ENCODE measurements at regions not wholly inside any gene's neighbourhood (a gene's known extent, or its start where the extent isn't known, plus 50 kb on each side); places are given as distances from the start of the nearest gene placed in this dataset.

DNA sequence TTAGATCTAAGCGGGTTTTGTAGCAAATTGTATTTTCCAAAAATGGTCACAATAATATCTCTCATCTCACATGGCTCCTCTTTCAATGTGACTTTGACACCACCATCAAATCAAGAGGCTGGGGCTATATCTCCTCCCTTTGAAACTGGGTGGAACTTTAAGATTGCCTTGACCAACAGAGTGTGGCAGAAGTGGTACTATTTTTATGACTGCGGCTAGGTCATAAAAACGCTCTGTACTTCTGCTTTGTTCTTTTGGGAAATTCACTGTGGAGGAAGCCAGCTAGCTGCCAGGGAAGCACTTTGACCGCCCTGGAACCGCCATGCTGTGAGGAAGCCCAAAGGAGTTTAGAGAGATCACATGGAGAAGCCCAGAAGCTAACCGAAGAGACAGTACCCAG, 50.7 kb upstream of the ACOT11 start:
- POLR2A ChIA-PET: interaction anchor here (0.5 kb wide), 1 partner anchor 537 kb away, joined by 4 read pairs; no protein-coding TSS in a partner anchor
- CTCF ChIA-PET (ENCODE audit: unreplicated experiment): no interaction called here

DNA sequence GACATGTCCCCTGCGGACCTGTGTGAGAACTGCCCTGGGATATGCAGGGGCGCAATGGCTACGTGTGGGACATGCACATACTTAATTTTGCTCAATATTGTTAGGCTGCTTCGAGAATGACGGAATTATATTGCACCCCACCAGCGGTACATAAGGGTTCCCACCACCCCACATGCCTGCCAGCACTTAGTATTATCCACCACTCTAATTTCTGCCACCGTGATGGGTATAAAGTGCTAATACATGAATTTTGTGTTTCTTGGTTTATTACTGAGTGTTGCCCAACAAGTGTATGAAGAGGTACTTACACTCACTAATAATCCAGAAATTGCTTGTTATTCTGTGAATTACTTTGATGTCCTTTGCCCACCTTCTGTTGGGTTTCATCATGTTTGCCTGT, 52.1 kb upstream of the ACOT11 start:
- Histone ChIP-seq H3K9me3 (ENCODE audit: low read length) (no peaks in the 10 kb centered on the region), H3K4me2 (ENCODE audit: low read length) (no peak overlapping the region), H3K4me3 (ENCODE audit: low read depth, low read length, poor library complexity, severe bottlenecking) (no peak overlapping the region), H3K4me1 (ENCODE audit: insufficient read depth, low read length, poor library complexity, severe bottlenecking) (peaks cover 16% of the 10 kb centered on the region), H3K79me2 (ENCODE audit: insufficient read depth, low read depth, low read length) (no peaks in the 10 kb centered on the region), H2AFZ (ENCODE audit: low read length) (no peak overlapping the region), H3K9me2 (ENCODE audit: insufficient read depth, low read length) (no peaks in the 10 kb centered on the region), H3K36me3 (ENCODE audit: insufficient read depth, low read length) (no peaks in the 10 kb centered on the region), H4K20me1 (ENCODE audit: insufficient read depth, low read length) (no peaks in the 10 kb centered on the region), H3K27ac (ENCODE audit: low read depth, low read length, poor library complexity, severe bottlenecking) (no peak overlapping the region)
- intact Hi-C loops (cut with micrococcal nuclease; ENCODE audit: unreplicated experiment): loop anchor here (5.0 kb wide), 1 partner anchor 316 kb away; no protein-coding TSS in a partner anchor
- CTCF ChIA-PET (ENCODE audit: unreplicated experiment): no interaction called here
- BruUV-seq (replicated peaks): no TSS peak
- POLR2A ChIA-PET: no interaction called here
- DNase-seq (ENCODE audit: low spot score): no peak
- TF ChIP-seq, protein P1, sequence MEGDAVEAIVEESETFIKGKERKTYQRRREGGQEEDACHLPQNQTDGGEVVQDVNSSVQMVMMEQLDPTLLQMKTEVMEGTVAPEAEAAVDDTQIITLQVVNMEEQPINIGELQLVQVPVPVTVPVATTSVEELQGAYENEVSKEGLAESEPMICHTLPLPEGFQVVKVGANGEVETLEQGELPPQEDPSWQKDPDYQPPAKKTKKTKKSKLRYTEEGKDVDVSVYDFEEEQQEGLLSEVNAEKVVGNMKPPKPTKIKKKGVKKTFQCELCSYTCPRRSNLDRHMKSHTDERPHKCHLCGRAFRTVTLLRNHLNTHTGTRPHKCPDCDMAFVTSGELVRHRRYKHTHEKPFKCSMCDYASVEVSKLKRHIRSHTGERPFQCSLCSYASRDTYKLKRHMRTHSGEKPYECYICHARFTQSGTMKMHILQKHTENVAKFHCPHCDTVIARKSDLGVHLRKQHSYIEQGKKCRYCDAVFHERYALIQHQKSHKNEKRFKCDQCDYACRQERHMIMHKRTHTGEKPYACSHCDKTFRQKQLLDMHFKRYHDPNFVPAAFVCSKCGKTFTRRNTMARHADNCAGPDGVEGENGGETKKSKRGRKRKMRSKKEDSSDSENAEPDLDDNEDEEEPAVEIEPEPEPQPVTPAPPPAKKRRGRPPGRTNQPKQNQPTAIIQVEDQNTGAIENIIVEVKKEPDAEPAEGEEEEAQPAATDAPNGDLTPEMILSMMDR (conservative IDR thresholded peaks at IDR 0.05; ENCODE audit: low read length): no peak
- TF ChIP-seq EZH2phosphoT487 (IDR thresholded peaks at IDR 0.05; ENCODE audit: borderline replicate concordance, low read depth, low read length): no peak

More for the DNA sequence above, 50.7 kb upstream of the ACOT11 start:
- DNase-seq (ENCODE audit: low spot score): peak; percentile 47
- BruUV-seq (replicated peaks): no TSS peak
- no peak overlapping the region for H2AFZ ChIP-seq (ENCODE audit: low read length)
- H4K20me1 ChIP-seq (ENCODE audit: insufficient read depth, low read length): no peaks in the 10 kb centered on the region
- H3K4me3 ChIP-seq (ENCODE audit: low read depth, low read length, poor library complexity, severe bottlenecking): no peak overlapping the region
- TF ChIP-seq, protein P1 (conservative IDR thresholded peaks at IDR 0.05; ENCODE audit: low read length): no peak
- TF ChIP-seq EZH2phosphoT487 (IDR thresholded peaks at IDR 0.05; ENCODE audit: borderline replicate concordance, low read depth, low read length): no peak
- H3K4me1 ChIP-seq (ENCODE audit: insufficient read depth, low read length, poor library complexity, severe bottlenecking): peaks cover 16% of the 10 kb centered on the region
- peak overlapping the region; percentile 13; the same call in 1 of the 2 replicates for H3K4me2 ChIP-seq (ENCODE audit: low read length)
- no peaks in the 10 kb centered on the region for H3K36me3 ChIP-seq (ENCODE audit: insufficient read depth, low read length)
- no peaks in the 10 kb centered on the region for H3K79me2 ChIP-seq (ENCODE audit: insufficient read depth, low read depth, low read length)
- no peaks in the 10 kb centered on the region for H3K9me2 ChIP-seq (ENCODE audit: insufficient read depth, low read length)
- intact Hi-C loops (cut with micrococcal nuclease; ENCODE audit: unreplicated experiment): loop anchor here (5.0 kb wide), 1 partner anchor 315 kb away; no protein-coding TSS in a partner anchor
- H3K27ac ChIP-seq (ENCODE audit: low read depth, low read length, poor library complexity, severe bottlenecking): no peak overlapping the region
- H3K9me3 ChIP-seq (ENCODE audit: low read length): no peaks in the 10 kb centered on the region

DNA sequence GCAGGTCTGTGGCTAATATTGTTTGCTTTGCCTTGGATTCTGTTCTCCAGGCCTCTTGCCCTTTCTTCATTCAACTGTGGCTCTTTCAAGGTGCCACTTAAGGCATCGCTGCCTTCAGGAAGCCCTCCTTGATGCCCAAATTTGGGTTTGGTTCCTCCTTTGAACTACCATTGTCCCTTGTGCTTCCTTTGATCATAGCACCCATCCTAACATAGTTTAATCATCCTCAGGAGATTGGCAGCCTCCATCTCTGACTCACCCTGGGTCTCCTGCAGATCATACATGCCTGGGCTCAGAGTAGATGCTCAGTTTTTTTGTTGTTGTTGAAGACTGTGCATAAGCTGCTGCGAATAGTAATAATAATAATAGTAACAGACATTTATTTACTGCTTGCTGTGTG, 54.4 kb upstream of the ACOT11 start:
- Histone ChIP-seq H3K79me2 (ENCODE audit: insufficient read depth, low read depth, low read length) (no peaks in the 10 kb centered on the region), H3K27ac (ENCODE audit: low read depth, low read length, poor library complexity, severe bottlenecking) (no peak overlapping the region), H3K4me1 (ENCODE audit: insufficient read depth, low read length, poor library complexity, severe bottlenecking) (peaks cover 28% of the 10 kb centered on the region), H3K4me3 (ENCODE audit: low read depth, low read length, poor library complexity, severe bottlenecking) (no peak overlapping the region), H3K9me2 (ENCODE audit: insufficient read depth, low read length) (no peaks in the 10 kb centered on the region), H3K36me3 (ENCODE audit: insufficient read depth, low read length) (no peaks in the 10 kb centered on the region), H3K9me3 (ENCODE audit: low read length) (no peaks in the 10 kb centered on the region), H4K20me1 (ENCODE audit: insufficient read depth, low read length) (no peaks in the 10 kb centered on the region), H3K4me2 (ENCODE audit: low read length) (no peak overlapping the region), H2AFZ (ENCODE audit: low read length) (no peak overlapping the region)
- intact Hi-C loops (cut with micrococcal nuclease; ENCODE audit: unreplicated experiment): no loop called here
- DNase-seq (ENCODE audit: low spot score): no peak
- TF ChIP-seq, protein P1 (conservative IDR thresholded peaks at IDR 0.05; ENCODE audit: low read length): no peak
- no peak for TF ChIP-seq EZH2phosphoT487 (IDR thresholded peaks at IDR 0.05; ENCODE audit: borderline replicate concordance, low read depth, low read length)
- no TSS peak for BruUV-seq (replicated peaks)
- ChIA-PET CTCF (ENCODE audit: unreplicated experiment) (no interaction called here), POLR2A (no interaction called here)

Data from OCI-LY7 (cell line).